ENCODE measurements at regions not wholly inside any gene's neighbourhood (a gene's known extent, or its start where the extent isn't known, plus 50 kb on each side); places are given as distances from the start of the nearest gene placed in this dataset.

DNA sequence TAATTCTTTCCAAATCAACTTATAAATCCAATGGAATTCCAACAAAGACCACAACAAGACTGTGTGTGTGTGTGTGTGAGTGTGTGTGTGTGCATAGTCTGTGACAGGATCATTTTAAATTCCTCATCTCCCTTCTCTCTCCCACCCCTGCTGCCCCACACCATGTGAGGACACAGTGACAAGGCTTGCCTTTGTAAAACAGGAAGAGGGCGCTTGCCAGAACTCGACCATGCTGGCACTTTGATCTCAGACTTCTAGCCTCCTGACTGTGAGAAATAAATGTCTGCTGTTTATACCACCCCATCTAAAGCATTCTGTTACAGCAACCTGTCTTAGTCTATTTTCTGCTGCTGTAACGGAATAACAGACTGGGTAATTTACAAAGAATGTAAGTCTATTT lies 99.1 kb downstream of the NSMCE3 start:
- TF ChIP-seq EZH2phosphoT487 (IDR thresholded peaks at IDR 0.05; ENCODE audit: insufficient read depth, low read depth) = no peak
- TF ChIP-seq EZH2 (IDR thresholded peaks at IDR 0.05; ENCODE audit: insufficient read depth, poor library complexity, severe bottlenecking) = no peak
